Kidney epithelial cell (primary cell): ENCODE measurements at regions not wholly inside any gene's neighbourhood (a gene's known extent, or its start where the extent isn't known, plus 50 kb on each side); places are given as distances from the start of the nearest gene placed in this dataset.
"Not testable (repeated sequence)": the region's sequence is repeated elsewhere in the genome, so short reads cannot be mapped to it uniquely, and the experiment has no call there.

Source experiments
- DNase-seq: peaks from one replicate; pipeline ENCODE4 v3.0.0-alpha.2; 2010; ENCODE audit warnings: low read depth
- H3K27me3 ChIP-seq: 2 replicates; pipeline ENCODE4 v1.6.0; 2011; ENCODE audit warnings: low read length; ENCODE audit not compliant: control insufficient read depth, insufficient read depth
- H3K36me3 ChIP-seq: 2 replicates; pipeline ENCODE4 v1.5.1; 2011; ENCODE audit warnings: low read length; ENCODE audit not compliant: control insufficient read depth, insufficient read depth
- H3K4me3 ChIP-seq: 2 replicates; pipeline ENCODE4 v1.5.1; 2011; ENCODE audit warnings: low read depth, mild to moderate bottlenecking, control low read depth, low read length
- CTCF ChIP-seq: IDR thresholded peaks from 2 replicates; pipeline ENCODE4 v1.5.1; 2011; ENCODE audit warnings: mild to moderate bottlenecking, moderate library complexity, low read length, control low read depth, inconsistent platforms; ENCODE audit not compliant: insufficient read depth, poor library complexity, severe bottlenecking

GRCh38 chrX:43283187-43283586 is 372.9 kb upstream of the MAOA start:
- no peaks in the 10 kb centered on the region for H3K27me3 ChIP-seq
- no peak for DNase-seq
- no peaks in the 10 kb centered on the region for H3K36me3 ChIP-seq
- no peak for TF ChIP-seq CTCF
- no peak overlapping the region for H3K4me3 ChIP-seq

GRCh38 chrX:43311625-43312024 is 344.5 kb upstream of the MAOA start:
- H3K27me3 ChIP-seq, DNase-seq, H3K36me3 ChIP-seq, H3K4me3 ChIP-seq: not testable (repeated sequence)

- TF ChIP-seq CTCF: no peak
- H3K27me3 ChIP-seq: no peaks in the 10 kb centered on the region
- no peak for DNase-seq
- H3K36me3 ChIP-seq: no peaks in the 10 kb centered on the region
- H3K4me3 ChIP-seq: no peak overlapping the region
Observed at GRCh38 chrX:43313035-43313434, 343.1 kb upstream of the MAOA start.

GRCh38 chrX:43314525-43314924 is 341.6 kb upstream of the MAOA start:
- Histone ChIP-seq H3K27me3 (no peaks in the 10 kb centered on the region), H3K4me3 (no peak overlapping the region), H3K36me3 (no peaks in the 10 kb centered on the region)
- no peak for TF ChIP-seq CTCF
- DNase-seq: no peak

GRCh38 chrX:43315622-43316021 is 340.5 kb upstream of the MAOA start:
- no peak for DNase-seq
- H3K27me3 ChIP-seq: no peaks in the 10 kb centered on the region
- H3K4me3 ChIP-seq: no peak overlapping the region
- no peak for TF ChIP-seq CTCF
- H3K36me3 ChIP-seq: no peaks in the 10 kb centered on the region

- H3K4me3 ChIP-seq: no peak overlapping the region
- H3K36me3 ChIP-seq: no peaks in the 10 kb centered on the region
- no peak for TF ChIP-seq CTCF
- H3K27me3 ChIP-seq: no peaks in the 10 kb centered on the region
- DNase-seq: no peak
Observed at GRCh38 chrX:43316146-43316545, 340.0 kb upstream of the MAOA start.
